ENCODE measurements at regions not wholly inside any gene's neighbourhood (a gene's known extent, or its start where the extent isn't known, plus 50 kb on each side); places are given as distances from the start of the nearest gene placed in this dataset.

DNA sequence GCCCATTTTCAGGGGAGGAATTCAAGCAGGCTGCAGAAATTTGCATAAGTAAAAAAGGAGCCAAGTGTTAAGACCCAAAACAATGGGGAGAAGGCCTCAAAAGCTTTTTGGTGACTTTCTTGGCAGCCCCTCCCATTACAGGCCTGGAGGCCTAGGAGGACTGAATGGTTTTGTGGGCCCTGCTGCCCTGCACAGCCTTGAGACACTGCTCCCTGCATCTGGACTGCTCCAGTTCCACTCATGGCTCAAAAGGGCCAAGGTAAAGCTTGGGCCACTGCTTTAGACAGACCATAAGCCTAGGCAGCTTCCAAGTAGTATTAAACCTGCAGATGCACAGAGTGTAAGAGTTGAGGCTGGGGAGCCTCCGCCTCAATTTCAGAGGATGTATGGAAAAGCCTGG lies 501.6 kb downstream of the MID1IP1 start:
- TF ChIP-seq, protein P1, sequence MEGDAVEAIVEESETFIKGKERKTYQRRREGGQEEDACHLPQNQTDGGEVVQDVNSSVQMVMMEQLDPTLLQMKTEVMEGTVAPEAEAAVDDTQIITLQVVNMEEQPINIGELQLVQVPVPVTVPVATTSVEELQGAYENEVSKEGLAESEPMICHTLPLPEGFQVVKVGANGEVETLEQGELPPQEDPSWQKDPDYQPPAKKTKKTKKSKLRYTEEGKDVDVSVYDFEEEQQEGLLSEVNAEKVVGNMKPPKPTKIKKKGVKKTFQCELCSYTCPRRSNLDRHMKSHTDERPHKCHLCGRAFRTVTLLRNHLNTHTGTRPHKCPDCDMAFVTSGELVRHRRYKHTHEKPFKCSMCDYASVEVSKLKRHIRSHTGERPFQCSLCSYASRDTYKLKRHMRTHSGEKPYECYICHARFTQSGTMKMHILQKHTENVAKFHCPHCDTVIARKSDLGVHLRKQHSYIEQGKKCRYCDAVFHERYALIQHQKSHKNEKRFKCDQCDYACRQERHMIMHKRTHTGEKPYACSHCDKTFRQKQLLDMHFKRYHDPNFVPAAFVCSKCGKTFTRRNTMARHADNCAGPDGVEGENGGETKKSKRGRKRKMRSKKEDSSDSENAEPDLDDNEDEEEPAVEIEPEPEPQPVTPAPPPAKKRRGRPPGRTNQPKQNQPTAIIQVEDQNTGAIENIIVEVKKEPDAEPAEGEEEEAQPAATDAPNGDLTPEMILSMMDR (IDR thresholded peaks at IDR 0.05; ENCODE audit: low read depth, low read length, poor library complexity, severe bottlenecking) = no peak
- no peak for TF ChIP-seq EZH2phosphoT487 (IDR thresholded peaks at IDR 0.05; ENCODE audit: borderline replicate concordance, low read length)

Measured in DOHH2 (cell line).